Left lung (tissue), 4 donors: ENCODE measurements at regions not wholly inside any gene's neighbourhood (a gene's known extent, or its start where the extent isn't known, plus 50 kb on each side); places are given as distances from the start of the nearest gene placed in this dataset.

Experiments used
- ATAC-seq: fragments of 200-7000 bp; cut with Tn5 transposase; one replicate; pipeline ENCODE4 v1.9.1; 2020; ENCODE audit warnings: moderate library complexity
- DNase-seq, 4 donors: peaks; one replicate each; pipeline ENCODE4 v3.0.0-alpha.2; 2013 to 2020
- H3K27ac ChIP-seq, 2 donors: fragments of 200-600 bp; sonication (generic) in 1 of 2; one replicate each; pipeline versions ENCODE4 v1.5.0 to v1.8.0; 2020 to 2021
- H3K27me3 ChIP-seq, 2 donors: fragments of 200-600 bp; sonication (generic) in 1 of 2; one replicate each; pipeline versions ENCODE4 v1.5.0 to v1.8.0; 2020 to 2021
- H3K36me3 ChIP-seq, 2 donors: fragments of 200-600 bp; sonication (generic) in 1 of 2; one replicate each; pipeline versions ENCODE4 v1.5.0 to v1.8.0; 2020 to 2021
- H3K4me1 ChIP-seq, 2 donors: fragments of 200-600 bp; one replicate each; pipeline ENCODE4 v1.8.0; 2021
- H3K4me3 ChIP-seq, 2 donors: fragments of 200-600 bp; sonication (generic) in 1 of 2; one replicate each; pipeline versions ENCODE4 v1.5.0 to v1.8.0; 2020 to 2021; ENCODE audit warnings: mild to moderate bottlenecking in 1 of 2
- H3K9me3 ChIP-seq, 2 donors: fragments of 200-600 bp; sonication (generic) in 1 of 2; one replicate each; pipeline versions ENCODE4 v1.5.0 to v1.8.0; 2020 to 2021
- intact Hi-C, 2 donors: fragments of 100-400 bp; cut with DNase I; formaldehyde crosslinking; loops; one replicate each; pipeline versions ENCODE4 v1.11.2 to v1.14.2; 2022
- TF ChIP-seq, protein P1 (sequence below), 2 donors: fragments of 200-600 bp; sonication (generic) in 1 of 2; IDR thresholded peaks; one replicate each; pipeline versions ENCODE4 v1.5.0 to v1.8.0; 2021; ENCODE audit warnings: antibody characterized with exemption in 2 of 2
- donor health status: DM: no; HTN: yes; CAD: no.
- donor health status: DM: no; HTN: no; CAD: no.

DNA sequence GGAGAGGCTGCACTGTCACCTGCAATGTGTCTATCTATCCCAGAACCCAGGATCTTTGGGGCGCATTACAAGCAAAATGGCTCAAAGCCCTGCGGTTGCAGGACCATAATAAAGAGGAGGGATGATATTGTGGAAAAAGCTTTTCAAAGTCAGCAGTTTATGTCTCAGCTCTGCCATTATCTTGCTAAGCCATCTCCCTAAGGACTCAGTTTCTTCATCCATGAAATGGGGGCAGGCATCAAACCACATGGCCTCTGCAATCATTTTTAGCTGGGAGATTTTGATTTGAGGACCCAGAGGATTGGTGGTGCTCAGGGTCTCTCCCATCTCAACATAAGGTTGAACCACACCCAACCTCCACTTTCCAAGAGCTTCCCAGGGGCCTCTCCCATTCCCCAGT, 513.8 kb downstream of the MIAT start:
- Histone ChIP-seq H3K4me1 (no peaks in the 10 kb centered on the region), H3K27me3 (peaks cover 0 to 43% of the 10 kb centered on the region in 2 donors), H3K4me3 (no peak overlapping the region), H3K36me3 (no peaks in the 10 kb centered on the region), H3K27ac (no peak overlapping the region), H3K9me3 (no peaks in the 10 kb centered on the region)
- intact Hi-C loops, result no loop called here
- ATAC-seq (no peak), DNase-seq (no peak)
- TF ChIP-seq, protein P1, sequence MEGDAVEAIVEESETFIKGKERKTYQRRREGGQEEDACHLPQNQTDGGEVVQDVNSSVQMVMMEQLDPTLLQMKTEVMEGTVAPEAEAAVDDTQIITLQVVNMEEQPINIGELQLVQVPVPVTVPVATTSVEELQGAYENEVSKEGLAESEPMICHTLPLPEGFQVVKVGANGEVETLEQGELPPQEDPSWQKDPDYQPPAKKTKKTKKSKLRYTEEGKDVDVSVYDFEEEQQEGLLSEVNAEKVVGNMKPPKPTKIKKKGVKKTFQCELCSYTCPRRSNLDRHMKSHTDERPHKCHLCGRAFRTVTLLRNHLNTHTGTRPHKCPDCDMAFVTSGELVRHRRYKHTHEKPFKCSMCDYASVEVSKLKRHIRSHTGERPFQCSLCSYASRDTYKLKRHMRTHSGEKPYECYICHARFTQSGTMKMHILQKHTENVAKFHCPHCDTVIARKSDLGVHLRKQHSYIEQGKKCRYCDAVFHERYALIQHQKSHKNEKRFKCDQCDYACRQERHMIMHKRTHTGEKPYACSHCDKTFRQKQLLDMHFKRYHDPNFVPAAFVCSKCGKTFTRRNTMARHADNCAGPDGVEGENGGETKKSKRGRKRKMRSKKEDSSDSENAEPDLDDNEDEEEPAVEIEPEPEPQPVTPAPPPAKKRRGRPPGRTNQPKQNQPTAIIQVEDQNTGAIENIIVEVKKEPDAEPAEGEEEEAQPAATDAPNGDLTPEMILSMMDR (IDR thresholded peaks at IDR 0.05), result no peak

DNA sequence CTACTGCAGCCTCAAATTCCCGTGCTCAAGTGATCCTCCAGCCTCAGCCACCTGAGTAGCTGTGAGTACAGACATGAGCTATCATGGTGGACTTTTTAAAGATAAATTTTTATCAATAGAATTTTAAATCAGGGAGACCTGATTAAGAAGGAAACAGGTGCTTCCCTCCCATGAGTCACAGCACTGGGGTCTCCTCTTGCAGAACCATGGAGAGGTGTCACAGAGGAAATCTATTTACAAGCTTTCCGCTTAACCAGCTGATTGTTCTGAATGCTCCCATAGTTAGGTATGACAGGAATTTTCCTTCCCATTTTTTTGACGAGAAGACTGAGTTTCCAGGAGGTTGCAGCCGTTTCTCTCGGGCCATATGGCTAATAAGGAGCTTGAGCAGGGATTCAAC, 516.1 kb downstream of the MIAT start:
- Histone ChIP-seq H3K9me3 (no peaks in the 10 kb centered on the region), H3K36me3 (no peaks in the 10 kb centered on the region), H3K27ac (no peak overlapping the region), H3K27me3 (peaks cover 0 to 47% of the 10 kb centered on the region in 2 donors), H3K4me1 (no peaks in the 10 kb centered on the region), H3K4me3 (no peak overlapping the region)
- intact Hi-C loops, result no loop called here
- no peak for DNase-seq
- no peak for ATAC-seq
- TF ChIP-seq, protein P1 (IDR thresholded peaks at IDR 0.05), result no peak

DNA sequence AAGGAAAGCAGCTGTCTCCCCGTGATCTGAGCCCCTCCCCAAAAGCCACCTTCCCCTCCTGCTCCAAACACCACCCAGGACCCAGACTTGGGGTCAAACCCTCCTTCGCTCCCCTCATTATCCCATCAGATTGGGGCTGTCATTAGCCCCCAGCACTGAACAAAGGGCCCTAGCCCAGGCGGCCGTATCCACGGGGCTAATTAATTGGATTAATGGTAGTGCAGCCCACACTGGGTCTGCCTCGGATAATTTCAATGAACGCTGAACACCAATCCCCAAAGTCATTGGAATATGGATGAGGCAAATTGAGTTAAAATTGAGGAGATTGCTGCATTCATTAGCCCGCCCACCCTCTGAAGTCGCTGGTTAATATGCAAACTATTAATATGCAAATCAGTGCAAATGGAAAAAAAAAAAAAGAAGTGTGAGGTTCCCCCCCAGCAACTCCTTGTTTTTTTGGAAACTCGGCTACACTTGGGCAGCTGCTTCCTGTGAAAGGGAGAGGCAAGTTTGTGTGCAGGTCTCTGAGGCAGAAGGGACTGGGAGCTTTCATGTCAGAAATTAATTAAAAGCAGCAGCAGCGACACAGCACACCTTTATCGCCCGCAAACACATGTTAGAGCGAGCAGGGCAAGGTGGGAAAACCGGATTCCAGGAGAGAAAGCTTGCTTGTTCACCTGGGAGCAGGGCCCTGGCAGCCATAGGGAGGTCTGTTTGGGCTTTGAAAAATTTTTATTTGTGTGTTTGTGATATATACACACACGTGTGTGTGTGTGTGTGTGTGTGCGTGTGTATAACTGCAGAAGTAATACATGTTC, 517.8 kb downstream of the MIAT start:
- H3K27ac ChIP-seq, result no peak overlapping the region
- H3K4me3 ChIP-seq, result no peak overlapping the region
- TF ChIP-seq, protein P1 (IDR thresholded peaks at IDR 0.05), result no peak
- ATAC-seq (no peak), DNase-seq (peak in 1 of 4 donors; percentile 43)
- intact Hi-C loops, result no loop called here
- peaks cover 0 to 47% of the 10 kb centered on the region in 2 donors for H3K27me3 ChIP-seq
- H3K36me3 ChIP-seq, result no peaks in the 10 kb centered on the region
- no peaks in the 10 kb centered on the region for H3K4me1 ChIP-seq
- no peaks in the 10 kb centered on the region for H3K9me3 ChIP-seq

DNA sequence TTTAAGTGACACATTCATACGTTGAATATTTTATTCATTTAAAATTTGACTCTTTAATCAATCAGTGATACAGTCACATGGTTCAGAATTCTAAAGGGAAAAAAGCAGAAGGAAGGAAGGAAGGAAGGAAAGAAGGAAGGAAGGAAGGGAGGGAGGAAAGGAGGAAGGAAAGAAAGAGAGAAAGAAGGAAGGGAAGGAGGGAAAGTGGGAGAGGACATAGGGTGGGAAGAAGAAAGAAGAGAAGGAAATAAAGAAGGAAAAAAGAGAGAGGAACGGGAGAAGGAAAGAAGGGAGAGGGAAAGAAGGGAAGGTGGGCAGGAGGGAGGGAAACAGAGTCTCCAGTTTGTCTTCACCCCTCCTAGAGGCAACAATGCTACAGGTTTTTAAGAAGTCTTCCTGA, 518.6 kb downstream of the MIAT start:
- no peak for ATAC-seq
- DNase-seq, result no peak
- H3K4me3 ChIP-seq, result no peak overlapping the region
- H3K36me3 ChIP-seq, result no peaks in the 10 kb centered on the region
- H3K4me1 ChIP-seq, result no peaks in the 10 kb centered on the region
- intact Hi-C loops, result no loop called here
- peaks cover 0 to 47% of the 10 kb centered on the region in 2 donors for H3K27me3 ChIP-seq
- H3K27ac ChIP-seq, result no peak overlapping the region
- no peaks in the 10 kb centered on the region for H3K9me3 ChIP-seq
- TF ChIP-seq, protein P1 (IDR thresholded peaks at IDR 0.05), result no peak

DNA sequence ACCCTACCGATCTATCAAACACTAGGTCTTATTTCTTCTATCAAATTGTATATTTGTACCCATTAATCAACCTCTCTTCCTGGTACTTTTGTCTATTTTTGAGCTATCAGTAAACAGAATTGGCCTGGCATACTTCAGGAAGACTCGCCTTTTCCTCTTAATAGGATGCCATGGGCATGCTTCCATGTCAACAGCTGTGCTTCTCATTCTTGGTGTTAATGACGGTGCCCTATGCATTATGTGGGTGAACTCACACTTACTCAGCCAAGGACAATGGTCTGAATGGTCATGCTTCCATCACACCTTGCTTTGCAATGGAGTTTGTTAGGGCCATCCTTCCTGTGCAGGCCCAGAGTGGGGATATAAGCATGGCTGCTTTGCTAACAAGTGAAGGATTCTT, 521.8 kb downstream of the MIAT start:
- intact Hi-C loops, result no loop called here
- TF ChIP-seq, protein P1 (IDR thresholded peaks at IDR 0.05), result no peak
- ATAC-seq (no peak), DNase-seq (no peak)
- Histone ChIP-seq H3K4me1 (no peaks in the 10 kb centered on the region), H3K27me3 (peaks cover 0 to 30% of the 10 kb centered on the region in 2 donors), H3K27ac (no peak overlapping the region), H3K4me3 (no peak overlapping the region), H3K36me3 (no peaks in the 10 kb centered on the region), H3K9me3 (no peaks in the 10 kb centered on the region)
